HFFc6 (cell line): ENCODE measurements at regions not wholly inside any gene's neighbourhood (a gene's known extent, or its start where the extent isn't known, plus 50 kb on each side); places are given as distances from the start of the nearest gene placed in this dataset.

ENCODE experiments used
- DNase-seq: peaks from one replicate; pipeline ENCODE4 v3.0.0-alpha.2; 2018
- H3K27ac Mint-ChIP-seq: 2 replicates; pipeline ENCODE4 v1.8.0; 2020; ENCODE audit warnings: mild to moderate bottlenecking, mixed read lengths
- H3K27me3 Mint-ChIP-seq: 2 replicates; pipeline ENCODE4 v1.8.0; 2021; ENCODE audit warnings: mild to moderate bottlenecking, moderate library complexity, mixed read lengths; ENCODE audit not compliant: insufficient read depth
- H3K36me3 Mint-ChIP-seq: 2 replicates; pipeline ENCODE4 v1.8.0; 2021; ENCODE audit warnings: low read depth, mixed read lengths
- H3K4me1 Mint-ChIP-seq: 2 replicates; pipeline ENCODE4 v1.8.0; 2020; ENCODE audit warnings: low read depth, mixed read lengths
- H3K4me3 Mint-ChIP-seq: 2 replicates; pipeline ENCODE4 v1.8.0; 2020; ENCODE audit warnings: mild to moderate bottlenecking, moderate library complexity, mixed read lengths
- H3K9me3 Mint-ChIP-seq: 2 replicates; pipeline ENCODE4 v1.8.0; 2020; ENCODE audit warnings: mild to moderate bottlenecking, mixed read lengths
- CTCF ChIP-seq: fragments of 200-600 bp; sonication (generic); IDR thresholded peaks from 2 replicates; pipeline ENCODE4 v1.5.0; 2021; ENCODE audit warnings: antibody characterized with exemption, mild to moderate bottlenecking

DNA sequence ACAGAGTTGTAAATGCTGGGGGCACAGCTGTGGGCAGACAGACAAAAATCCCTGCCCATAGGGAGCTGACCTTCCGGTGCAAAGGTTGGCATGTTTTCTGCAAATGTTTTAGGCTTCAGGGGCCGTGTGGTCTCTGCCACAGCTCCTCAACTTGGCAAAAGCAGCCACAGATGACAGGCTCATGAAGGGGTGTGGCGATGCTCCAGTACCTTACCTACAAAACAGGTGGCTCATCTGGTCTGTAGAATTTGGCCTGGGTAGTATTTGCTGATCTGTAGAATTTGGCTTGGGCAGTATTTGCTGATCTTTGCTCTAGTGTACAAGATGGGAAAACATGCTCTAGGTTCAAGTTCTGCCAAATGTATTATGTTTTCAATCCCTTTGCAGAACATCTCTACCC is 283.9 kb downstream of the GADD45G start:
- no peak for DNase-seq
- no peaks in the 10 kb centered on the region; the same call in 1 of the 2 replicates for H3K27me3 Mint-ChIP-seq
- TF ChIP-seq CTCF: no peak
- H3K4me1 Mint-ChIP-seq: no peaks in the 10 kb centered on the region
- H3K36me3 Mint-ChIP-seq: peaks cover 14% of the 10 kb centered on the region; the same call in 1 of the 2 replicates
- peaks cover 70% of the 10 kb centered on the region for H3K9me3 Mint-ChIP-seq
- H3K4me3 Mint-ChIP-seq: no peak overlapping the region
- H3K27ac Mint-ChIP-seq: no peak overlapping the region

DNA sequence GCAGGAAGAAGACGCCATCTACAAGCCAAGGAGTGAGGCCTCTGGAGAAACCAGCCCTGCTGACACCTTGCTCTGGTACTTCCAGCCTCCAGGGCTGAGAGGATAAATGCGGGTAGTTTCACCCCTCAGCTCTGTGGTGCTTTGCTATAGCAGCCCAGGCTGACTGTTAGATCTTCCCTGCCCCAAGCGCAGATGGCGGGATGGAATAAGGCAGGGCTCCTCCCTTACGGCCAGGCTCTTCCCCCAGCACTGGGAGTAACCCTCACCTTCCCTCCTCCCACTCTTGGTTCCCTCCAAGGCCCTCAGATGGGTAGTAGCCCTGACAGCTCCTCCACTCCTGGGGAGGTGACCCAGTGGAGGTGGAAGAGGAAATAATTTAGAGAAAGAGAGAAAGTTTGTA is 285.1 kb downstream of the GADD45G start:
- Mint-ChIP-seq H3K9me3 (peaks cover 63% of the 10 kb centered on the region), H3K27ac (no peak overlapping the region), H3K4me3 (no peak overlapping the region), H3K27me3 (no peaks in the 10 kb centered on the region; the same call in 1 of the 2 replicates), H3K36me3 (peaks cover 14% of the 10 kb centered on the region; the same call in 1 of the 2 replicates), H3K4me1 (no peaks in the 10 kb centered on the region)
- no peak for DNase-seq
- no peak for TF ChIP-seq CTCF

DNA sequence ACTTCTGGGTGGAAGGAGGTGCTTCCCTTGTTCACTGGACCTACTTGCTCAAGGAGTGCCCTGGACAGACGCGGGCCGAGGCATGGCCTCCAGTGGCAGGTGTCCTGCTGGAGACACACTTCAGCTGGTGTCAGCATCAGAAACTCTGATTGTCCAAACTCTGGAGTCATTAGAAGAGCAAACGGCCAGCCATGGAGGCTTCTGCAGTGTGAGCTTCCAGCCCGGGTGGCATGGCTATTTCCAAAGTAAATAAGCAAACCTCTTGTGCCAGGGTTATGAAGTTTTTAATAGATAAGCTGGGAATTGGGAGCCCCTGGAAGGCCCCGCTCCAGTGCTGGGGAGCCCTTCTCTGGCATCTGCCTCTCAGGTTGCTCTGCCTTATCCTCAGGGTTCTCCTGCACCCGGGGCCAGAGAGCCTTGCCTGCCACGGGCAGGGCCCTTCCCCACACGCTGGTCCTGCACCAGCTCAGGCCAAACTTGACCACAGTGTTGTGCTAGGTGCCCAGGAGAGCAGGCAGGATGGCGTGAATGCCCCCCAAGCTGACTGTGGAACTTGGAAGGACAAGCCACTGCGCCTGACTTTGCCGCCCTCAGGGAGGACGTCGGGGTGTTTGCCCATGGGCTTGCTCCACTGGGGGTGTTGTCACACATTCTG is 285.6 kb downstream of the GADD45G start:
- H3K27ac Mint-ChIP-seq: no peak overlapping the region
- peaks cover 57% of the 10 kb centered on the region for H3K9me3 Mint-ChIP-seq
- no peak for DNase-seq
- no peaks in the 10 kb centered on the region; the same call in 1 of the 2 replicates for H3K27me3 Mint-ChIP-seq
- TF ChIP-seq CTCF: no peak
- H3K4me1 Mint-ChIP-seq: no peaks in the 10 kb centered on the region
- H3K4me3 Mint-ChIP-seq: no peak overlapping the region
- peaks cover 9% of the 10 kb centered on the region; the same call in 1 of the 2 replicates for H3K36me3 Mint-ChIP-seq

DNA sequence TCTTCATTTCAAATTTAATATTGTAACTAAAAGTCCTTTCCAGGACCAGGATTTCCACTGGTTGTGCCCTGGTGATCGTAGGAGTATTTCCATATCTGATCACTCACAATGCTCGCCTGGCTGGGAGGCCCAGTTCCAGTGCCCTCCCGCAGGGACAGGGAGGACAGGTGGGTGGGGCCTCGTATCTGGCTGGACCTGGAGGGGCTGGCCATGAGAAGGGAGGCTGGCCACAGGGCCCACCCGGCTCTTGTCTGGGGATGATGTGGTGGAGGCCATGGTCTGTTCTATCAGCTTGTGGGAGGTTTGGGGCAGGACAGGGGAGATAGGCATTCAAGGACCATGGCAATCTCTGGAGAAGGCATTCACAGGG is 286.4 kb downstream of the GADD45G start:
- H3K27me3 Mint-ChIP-seq: no peaks in the 10 kb centered on the region; the same call in 1 of the 2 replicates
- H3K36me3 Mint-ChIP-seq: peaks cover 6% of the 10 kb centered on the region; the same call in 1 of the 2 replicates
- no peak for TF ChIP-seq CTCF
- no peaks in the 10 kb centered on the region for H3K4me1 Mint-ChIP-seq
- no peak for DNase-seq
- H3K4me3 Mint-ChIP-seq: no peak overlapping the region
- peaks cover 53% of the 10 kb centered on the region for H3K9me3 Mint-ChIP-seq
- no peak overlapping the region for H3K27ac Mint-ChIP-seq

GRCh38 chr9:89891591-89892304 is 286.9 kb downstream of the GADD45G start:
- H3K27me3 Mint-ChIP-seq: no peaks in the 10 kb centered on the region; the same call in 1 of the 2 replicates
- DNase-seq: no peak
- H3K27ac Mint-ChIP-seq: no peak overlapping the region
- H3K36me3 Mint-ChIP-seq: peaks cover 6% of the 10 kb centered on the region; the same call in 1 of the 2 replicates
- no peaks in the 10 kb centered on the region for H3K4me1 Mint-ChIP-seq
- peaks cover 51% of the 10 kb centered on the region for H3K9me3 Mint-ChIP-seq
- H3K4me3 Mint-ChIP-seq: no peak overlapping the region
- TF ChIP-seq CTCF: no peak
